Panc1 (cell line): ENCODE measurements at regions not wholly inside any gene's neighbourhood (a gene's known extent, or its start where the extent isn't known, plus 50 kb on each side); places are given as distances from the start of the nearest gene placed in this dataset.

Experiments
- POLR2AphosphoS5 ChIP-seq: IDR thresholded peaks from 2 replicates; pipeline ENCODE4 v1.6.1; 2012; ENCODE audit warnings: mild to moderate bottlenecking, low read depth, low read length, moderate library complexity
- SIN3A ChIP-seq: IDR thresholded peaks from 2 replicates; pipeline ENCODE4 v1.6.1; 2012; ENCODE audit warnings: low read depth, mild to moderate bottlenecking, low read length, moderate library complexity, borderline replicate concordance; ENCODE audit not compliant: insufficient read depth
- TF ChIP-seq, protein P1 (sequence below): fragments of 450-650 bp; IDR thresholded peaks from 2 replicates; pipeline ENCODE4 v1.5.1; 2017; ENCODE audit warnings: mild to moderate bottlenecking

- TF ChIP-seq SIN3A (no peak), POLR2AphosphoS5 (no peak)
- TF ChIP-seq, protein P1, sequence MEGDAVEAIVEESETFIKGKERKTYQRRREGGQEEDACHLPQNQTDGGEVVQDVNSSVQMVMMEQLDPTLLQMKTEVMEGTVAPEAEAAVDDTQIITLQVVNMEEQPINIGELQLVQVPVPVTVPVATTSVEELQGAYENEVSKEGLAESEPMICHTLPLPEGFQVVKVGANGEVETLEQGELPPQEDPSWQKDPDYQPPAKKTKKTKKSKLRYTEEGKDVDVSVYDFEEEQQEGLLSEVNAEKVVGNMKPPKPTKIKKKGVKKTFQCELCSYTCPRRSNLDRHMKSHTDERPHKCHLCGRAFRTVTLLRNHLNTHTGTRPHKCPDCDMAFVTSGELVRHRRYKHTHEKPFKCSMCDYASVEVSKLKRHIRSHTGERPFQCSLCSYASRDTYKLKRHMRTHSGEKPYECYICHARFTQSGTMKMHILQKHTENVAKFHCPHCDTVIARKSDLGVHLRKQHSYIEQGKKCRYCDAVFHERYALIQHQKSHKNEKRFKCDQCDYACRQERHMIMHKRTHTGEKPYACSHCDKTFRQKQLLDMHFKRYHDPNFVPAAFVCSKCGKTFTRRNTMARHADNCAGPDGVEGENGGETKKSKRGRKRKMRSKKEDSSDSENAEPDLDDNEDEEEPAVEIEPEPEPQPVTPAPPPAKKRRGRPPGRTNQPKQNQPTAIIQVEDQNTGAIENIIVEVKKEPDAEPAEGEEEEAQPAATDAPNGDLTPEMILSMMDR = no peak
Observed at GRCh38 chr1:221149555-221150075, 270.4 kb downstream of the HLX start.
